ENCODE measurements at regions not wholly inside any gene's neighbourhood (a gene's known extent, or its start where the extent isn't known, plus 50 kb on each side); places are given as distances from the start of the nearest gene placed in this dataset.

GRCh38 chr12:118741194-118741593 is 240.1 kb upstream of the SRRM4 start:
- no peaks in the 10 kb centered on the region for H3K4me1 ChIP-seq (ENCODE audit: control insufficient read depth in 2 of 2, insufficient read depth in 2 of 2, low read length in 2 of 2)
- ChIA-PET CTCF (no interaction called here), POLR2A (no interaction called here)
- no peaks in the 10 kb centered on the region for H3K4me1 Mint-ChIP-seq
- no peaks in the 10 kb centered on the region for H3K79me2 ChIP-seq (ENCODE audit: control insufficient read depth, insufficient read depth, low read length)
- H3K27ac ChIP-seq (ENCODE audit: low read length in 2 of 2), result no peak overlapping the region
- no peak overlapping the region for H3K4me3 ChIP-seq (ENCODE audit: control extremely low read depth in 1 of 5, extremely low read depth in 1 of 5, insufficient read depth in 1 of 5, low read depth in 2 of 5, low read length in 4 of 5)
- intact Hi-C loops (cut with micrococcal nuclease), result no loop called here
- DNase-seq (no peak), ATAC-seq (ENCODE audit: low read depth) (no peak)
- H3K27ac Mint-ChIP-seq, result no peak overlapping the region
- no peak for TF ChIP-seq CTCF (IDR thresholded peaks at IDR 0.05)
- no peak for TF ChIP-seq EZH2 (IDR thresholded peaks at IDR 0.05; ENCODE audit: borderline replicate concordance, insufficient read depth, low read depth, low read length, poor library complexity, severe bottlenecking)
- H3K9me3 Mint-ChIP-seq (ENCODE audit: insufficient read depth), result peaks cover 2% of the 10 kb centered on the region
- no peaks in the 10 kb centered on the region for H3K27me3 ChIP-seq (replicated peaks in 1 of 4; ENCODE audit: control extremely low read depth in 1 of 4, control insufficient read depth in 3 of 4, insufficient read depth in 4 of 4, low read length in 3 of 4)
- H3K9ac ChIP-seq (ENCODE audit: low read length), result no peak overlapping the region
- H4K20me1 ChIP-seq (ENCODE audit: control insufficient read depth, insufficient read depth, low read length, poor library complexity, severe bottlenecking), result no peaks in the 10 kb centered on the region
- H3K27me3 Mint-ChIP-seq, result no peaks in the 10 kb centered on the region
- no peak overlapping the region for H2AFZ ChIP-seq (ENCODE audit: insufficient read depth, low read depth, low read length, poor library complexity, severe bottlenecking)
- no peak overlapping the region for H3K4me3 Mint-ChIP-seq
- H3K4me2 ChIP-seq (replicated peaks; ENCODE audit: low read depth, low read length, poor library complexity, severe bottlenecking), result no peak overlapping the region
- H3K9me3 ChIP-seq (ENCODE audit: control extremely low read depth in 1 of 3, control insufficient read depth in 2 of 3, insufficient read depth in 1 of 3, low read length in 2 of 3), result no peaks in the 10 kb centered on the region
- no peaks in the 10 kb centered on the region for H3K36me3 ChIP-seq (replicated peaks in 1 of 2; ENCODE audit: control extremely low read depth in 1 of 2, control insufficient read depth in 1 of 2, extremely low read depth in 1 of 2, insufficient read depth in 2 of 2, low read length in 1 of 2)

- no peaks in the 10 kb centered on the region for H3K27me3 ChIP-seq (replicated peaks in 1 of 4; ENCODE audit: control extremely low read depth in 1 of 4, control insufficient read depth in 3 of 4, insufficient read depth in 4 of 4, low read length in 3 of 4)
- TF ChIP-seq CTCF (IDR thresholded peaks at IDR 0.05) (no peak), EZH2 (IDR thresholded peaks at IDR 0.05; ENCODE audit: borderline replicate concordance, insufficient read depth, low read depth, low read length, poor library complexity, severe bottlenecking) (no peak)
- CTCF ChIA-PET, result no interaction called here
- WGBS (ENCODE audit: insufficient coverage), result 100% methylated on average over 1 of the region's 3 CpGs
- Mint-ChIP-seq H3K27ac (no peak overlapping the region), H3K4me1 (no peaks in the 10 kb centered on the region), H3K4me3 (no peak overlapping the region), H3K27me3 (no peaks in the 10 kb centered on the region), H3K9me3 (ENCODE audit: insufficient read depth) (peaks cover 2% of the 10 kb centered on the region)
- POLR2A ChIA-PET, result no interaction called here
- H3K4me3 ChIP-seq (ENCODE audit: control extremely low read depth in 1 of 5, extremely low read depth in 1 of 5, insufficient read depth in 1 of 5, low read depth in 2 of 5, low read length in 4 of 5), result no peak overlapping the region
- H3K9me3 ChIP-seq (ENCODE audit: control extremely low read depth in 1 of 3, control insufficient read depth in 2 of 3, insufficient read depth in 1 of 3, low read length in 2 of 3), result peaks cover 0 to 3% (median 0%) of the 10 kb centered on the region in 3 donors
- no peak overlapping the region for H3K9ac ChIP-seq (ENCODE audit: low read length)
- H3K79me2 ChIP-seq (ENCODE audit: control insufficient read depth, insufficient read depth, low read length), result no peaks in the 10 kb centered on the region
- H4K20me1 ChIP-seq (ENCODE audit: control insufficient read depth, insufficient read depth, low read length, poor library complexity, severe bottlenecking), result no peaks in the 10 kb centered on the region
- no peak overlapping the region for H3K27ac ChIP-seq (ENCODE audit: low read length in 2 of 2)
- no peaks in the 10 kb centered on the region for H3K4me1 ChIP-seq (ENCODE audit: control insufficient read depth in 2 of 2, insufficient read depth in 2 of 2, low read length in 2 of 2)
- no peak overlapping the region for H3K4me2 ChIP-seq (replicated peaks; ENCODE audit: low read depth, low read length, poor library complexity, severe bottlenecking)
- DNase-seq (no peak), ATAC-seq (ENCODE audit: low read depth) (no peak)
- intact Hi-C loops (cut with micrococcal nuclease), result no loop called here
- H2AFZ ChIP-seq (ENCODE audit: insufficient read depth, low read depth, low read length, poor library complexity, severe bottlenecking), result no peak overlapping the region
- H3K36me3 ChIP-seq (replicated peaks in 1 of 2; ENCODE audit: control extremely low read depth in 1 of 2, control insufficient read depth in 1 of 2, extremely low read depth in 1 of 2, insufficient read depth in 2 of 2, low read length in 1 of 2), result no peaks in the 10 kb centered on the region
Measured at GRCh38 chr12:118742431-118742830, 238.9 kb upstream of the SRRM4 start.
